ENCODE measurements at regions not wholly inside any gene's neighbourhood (a gene's known extent, or its start where the extent isn't known, plus 50 kb on each side); places are given as distances from the start of the nearest gene placed in this dataset.
"Not testable (repeated sequence)": the region's sequence is repeated elsewhere in the genome, so short reads cannot be mapped to it uniquely, and the experiment has no call there.

DNA sequence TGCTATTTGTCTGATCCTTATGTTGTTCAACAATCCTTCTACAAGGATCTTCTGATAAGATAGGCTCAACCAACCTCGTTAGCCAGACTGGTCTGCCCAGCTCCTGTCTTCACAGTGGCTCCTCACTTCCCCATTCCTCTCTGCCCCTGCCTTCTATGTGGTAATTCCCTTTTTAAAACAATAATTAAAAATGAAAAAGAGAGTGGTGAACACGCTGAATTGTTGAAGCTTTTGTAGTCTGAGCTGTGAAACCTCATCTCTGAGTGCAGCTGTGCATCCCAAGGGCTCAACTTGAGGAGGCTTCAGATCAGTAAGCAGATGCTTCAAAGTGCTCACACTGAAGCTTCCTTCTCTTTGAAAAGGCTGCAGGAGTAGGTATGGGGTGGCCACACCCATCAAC is 70.7 kb upstream of the JUN start:
- Mint-ChIP-seq H3K4me3 (ENCODE audit: low read depth, unreplicated experiment) (no peak overlapping the region), H3K27ac (ENCODE audit: unreplicated experiment) (no peak overlapping the region), H3K4me1 (ENCODE audit: low read depth, unreplicated experiment) (peaks cover 42% of the 10 kb centered on the region), H3K9me3 (ENCODE audit: low read depth, unreplicated experiment) (no peaks in the 10 kb centered on the region), H3K36me3 (ENCODE audit: insufficient read depth, unreplicated experiment) (no peaks in the 10 kb centered on the region), H3K27me3 (ENCODE audit: unreplicated experiment) (no peaks in the 10 kb centered on the region)
- TF ChIP-seq, protein P1, sequence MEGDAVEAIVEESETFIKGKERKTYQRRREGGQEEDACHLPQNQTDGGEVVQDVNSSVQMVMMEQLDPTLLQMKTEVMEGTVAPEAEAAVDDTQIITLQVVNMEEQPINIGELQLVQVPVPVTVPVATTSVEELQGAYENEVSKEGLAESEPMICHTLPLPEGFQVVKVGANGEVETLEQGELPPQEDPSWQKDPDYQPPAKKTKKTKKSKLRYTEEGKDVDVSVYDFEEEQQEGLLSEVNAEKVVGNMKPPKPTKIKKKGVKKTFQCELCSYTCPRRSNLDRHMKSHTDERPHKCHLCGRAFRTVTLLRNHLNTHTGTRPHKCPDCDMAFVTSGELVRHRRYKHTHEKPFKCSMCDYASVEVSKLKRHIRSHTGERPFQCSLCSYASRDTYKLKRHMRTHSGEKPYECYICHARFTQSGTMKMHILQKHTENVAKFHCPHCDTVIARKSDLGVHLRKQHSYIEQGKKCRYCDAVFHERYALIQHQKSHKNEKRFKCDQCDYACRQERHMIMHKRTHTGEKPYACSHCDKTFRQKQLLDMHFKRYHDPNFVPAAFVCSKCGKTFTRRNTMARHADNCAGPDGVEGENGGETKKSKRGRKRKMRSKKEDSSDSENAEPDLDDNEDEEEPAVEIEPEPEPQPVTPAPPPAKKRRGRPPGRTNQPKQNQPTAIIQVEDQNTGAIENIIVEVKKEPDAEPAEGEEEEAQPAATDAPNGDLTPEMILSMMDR (IDR thresholded peaks at IDR 0.05; ENCODE audit: unreplicated experiment), result no peak
- no peak for DNase-seq
- CTCF ChIA-PET, result interaction anchor here (0.8 to 1.2 kb wide), 2 partner anchors 11 to 339 kb away, joined by 3 read pairs; no protein-coding TSS in a partner anchor
- no TSS peak for BruUV-seq (replicated peaks)
- intact Hi-C loops (cut with micrococcal nuclease; ENCODE audit: unreplicated experiment), result no loop called here

DNA sequence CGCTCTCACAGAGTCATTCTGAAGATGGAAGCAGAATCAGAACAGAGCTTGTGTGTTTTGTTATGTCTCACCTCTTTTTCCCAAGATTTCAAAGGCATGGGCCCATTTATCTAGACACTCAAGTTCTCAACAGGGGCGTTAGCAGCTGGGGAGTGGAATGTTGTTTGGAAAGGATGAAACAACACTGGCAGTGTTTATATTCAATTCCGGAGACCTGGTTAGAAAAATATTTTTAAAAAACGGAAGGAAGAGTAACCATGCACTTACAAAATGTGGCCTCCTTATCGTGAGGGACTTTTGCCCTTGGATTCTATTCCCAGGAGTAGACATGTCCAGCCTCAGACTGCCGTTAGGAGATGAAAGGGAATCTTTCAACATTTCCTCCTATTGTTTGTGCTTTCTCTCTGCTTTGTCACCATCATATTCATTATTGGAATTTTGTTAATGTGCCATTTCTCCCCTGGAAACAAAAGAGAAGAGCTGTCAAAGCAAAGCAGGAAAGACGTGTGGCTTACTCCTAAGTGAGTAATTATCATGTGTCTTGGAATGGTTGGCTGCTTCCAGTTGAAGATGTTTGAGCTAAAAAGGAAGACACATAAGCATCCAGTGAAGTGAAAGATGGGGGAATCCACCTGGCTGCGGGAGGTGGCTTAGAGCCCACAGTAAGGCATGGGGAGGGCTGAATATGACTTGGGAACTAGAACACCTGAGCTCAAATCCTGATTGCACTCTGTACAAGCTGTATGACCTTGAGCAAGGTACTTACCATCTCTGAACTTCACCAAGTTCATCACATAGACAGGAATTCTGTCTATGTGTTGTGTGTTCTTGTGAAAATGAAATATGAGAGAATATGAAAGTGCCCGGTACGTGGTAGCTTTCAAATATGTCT is 71.7 kb upstream of the JUN start:
- Mint-ChIP-seq H3K4me3 (ENCODE audit: low read depth, unreplicated experiment) (no peak overlapping the region), H3K27ac (ENCODE audit: unreplicated experiment) (no peak overlapping the region), H3K4me1 (ENCODE audit: low read depth, unreplicated experiment) (peaks cover 42% of the 10 kb centered on the region), H3K36me3 (ENCODE audit: insufficient read depth, unreplicated experiment) (no peaks in the 10 kb centered on the region), H3K9me3 (ENCODE audit: low read depth, unreplicated experiment) (no peaks in the 10 kb centered on the region), H3K27me3 (ENCODE audit: unreplicated experiment) (no peaks in the 10 kb centered on the region)
- intact Hi-C loops (cut with micrococcal nuclease; ENCODE audit: unreplicated experiment), result no loop called here
- TF ChIP-seq, protein P1 (IDR thresholded peaks at IDR 0.05; ENCODE audit: unreplicated experiment), result no peak
- BruUV-seq (replicated peaks), result no TSS peak
- no peak for DNase-seq
- CTCF ChIA-PET, result interaction anchor here (0.5 to 1.2 kb wide), 3 partner anchors 10 to 72 kb away, joined by 3 to 4 read pairs (median 3); partner anchors contain the start of gene JUN

DNA sequence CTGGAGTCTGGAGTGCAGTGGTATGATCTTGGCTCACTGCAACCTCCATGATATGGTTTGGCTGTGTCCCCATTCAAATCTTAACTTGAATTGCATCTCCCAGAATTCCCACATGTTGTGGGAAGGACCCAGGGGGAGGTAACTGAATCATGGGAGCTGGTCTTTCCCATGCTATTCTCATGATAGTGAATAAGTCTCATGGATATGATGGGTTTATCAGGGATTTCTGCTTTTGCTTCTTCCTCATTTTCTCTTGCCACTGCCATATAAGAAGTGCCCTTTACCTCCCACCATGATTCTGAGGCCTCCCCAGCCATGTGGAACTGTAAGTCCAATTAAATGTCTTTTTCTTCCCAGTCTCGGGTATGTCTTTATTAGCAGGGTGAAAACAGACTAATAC is 72.4 kb upstream of the JUN start:
- H3K4me1 Mint-ChIP-seq (ENCODE audit: low read depth, unreplicated experiment), result peaks cover 38% of the 10 kb centered on the region
- H3K27ac Mint-ChIP-seq (ENCODE audit: unreplicated experiment); DNase-seq; H3K9me3 Mint-ChIP-seq (ENCODE audit: low read depth, unreplicated experiment); intact Hi-C loops (cut with micrococcal nuclease; ENCODE audit: unreplicated experiment); H3K27me3 Mint-ChIP-seq (ENCODE audit: unreplicated experiment); H3K4me3 Mint-ChIP-seq (ENCODE audit: low read depth, unreplicated experiment); H3K36me3 Mint-ChIP-seq (ENCODE audit: insufficient read depth, unreplicated experiment); BruUV-seq (replicated peaks): not testable (repeated sequence)
- CTCF ChIA-PET, result interaction anchor here (0.7 kb wide), 1 partner anchor 73 kb away, joined by 3 read pairs; the partner anchor contains the start of gene JUN

DNA sequence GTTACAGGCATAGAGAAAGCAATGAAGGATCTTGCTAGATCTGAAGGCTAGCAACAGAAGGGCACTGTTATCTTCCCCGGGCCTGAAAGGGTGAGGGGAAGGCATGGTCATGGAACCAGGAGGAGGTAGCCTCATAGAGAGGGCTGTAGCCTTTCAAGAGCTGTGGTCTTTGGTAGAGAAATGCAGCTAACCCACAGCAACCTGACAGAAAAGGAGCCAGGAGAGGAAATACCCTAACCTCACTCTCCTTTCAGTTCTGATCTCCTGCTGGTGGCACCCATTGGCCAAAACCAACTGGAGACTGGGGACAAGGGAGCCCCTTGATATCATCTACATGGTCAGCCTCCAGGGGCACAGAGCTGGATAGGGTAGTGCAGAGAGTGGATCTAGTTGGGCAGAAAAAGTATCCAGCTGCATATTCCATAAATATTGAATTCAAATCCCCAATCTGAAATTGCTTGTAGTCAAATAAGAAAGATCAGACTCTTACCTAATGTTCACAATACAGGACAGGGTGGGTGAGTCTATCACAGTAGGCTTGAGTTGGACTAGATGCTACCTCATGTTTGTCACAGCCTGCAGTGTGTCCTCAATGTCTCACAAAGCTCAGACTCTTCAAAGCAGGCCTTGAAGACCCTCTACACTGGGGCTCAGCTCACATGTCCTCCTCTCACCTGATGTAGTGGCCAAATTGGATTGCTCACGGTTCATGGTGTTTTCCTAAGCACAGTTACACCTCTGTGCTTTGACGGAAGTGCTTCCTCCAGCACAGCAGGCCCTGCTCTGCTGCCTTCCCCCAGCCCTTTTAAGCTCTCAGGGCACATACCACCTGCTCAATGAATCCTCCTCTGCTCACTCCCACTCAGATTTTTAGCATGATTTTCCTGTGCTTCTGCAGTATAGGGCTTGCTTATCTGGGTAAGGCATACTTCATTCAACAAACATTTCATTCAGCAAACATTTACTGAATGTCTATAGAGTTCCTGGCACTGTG is 74.1 kb upstream of the JUN start:
- CTCF ChIA-PET, result interaction anchor here (0.9 to 1.8 kb wide), 5 partner anchors 9 to 38 kb away, joined by 3 to 6 read pairs (median 3); no protein-coding TSS in a partner anchor
- DNase-seq, result no peak

More for the DNA sequence above, 74.1 kb upstream of the JUN start:
- no peaks in the 10 kb centered on the region for H3K9me3 Mint-ChIP-seq (ENCODE audit: low read depth, unreplicated experiment)
- no peak overlapping the region for H3K4me3 Mint-ChIP-seq (ENCODE audit: low read depth, unreplicated experiment)
- intact Hi-C loops (cut with micrococcal nuclease; ENCODE audit: unreplicated experiment), result no loop called here
- H3K27ac Mint-ChIP-seq (ENCODE audit: unreplicated experiment), result no peak overlapping the region
- H3K36me3 Mint-ChIP-seq (ENCODE audit: insufficient read depth, unreplicated experiment), result no peaks in the 10 kb centered on the region
- no peaks in the 10 kb centered on the region for H3K27me3 Mint-ChIP-seq (ENCODE audit: unreplicated experiment)
- BruUV-seq (replicated peaks), result no TSS peak
- TF ChIP-seq, protein P1 (IDR thresholded peaks at IDR 0.05; ENCODE audit: unreplicated experiment), result no peak
- H3K4me1 Mint-ChIP-seq (ENCODE audit: low read depth, unreplicated experiment), result peaks cover 33% of the 10 kb centered on the region

Measured in Calu3 (cell line).